ENCODE measurements at regions not wholly inside any gene's neighbourhood (a gene's known extent, or its start where the extent isn't known, plus 50 kb on each side); places are given as distances from the start of the nearest gene placed in this dataset.

DNA sequence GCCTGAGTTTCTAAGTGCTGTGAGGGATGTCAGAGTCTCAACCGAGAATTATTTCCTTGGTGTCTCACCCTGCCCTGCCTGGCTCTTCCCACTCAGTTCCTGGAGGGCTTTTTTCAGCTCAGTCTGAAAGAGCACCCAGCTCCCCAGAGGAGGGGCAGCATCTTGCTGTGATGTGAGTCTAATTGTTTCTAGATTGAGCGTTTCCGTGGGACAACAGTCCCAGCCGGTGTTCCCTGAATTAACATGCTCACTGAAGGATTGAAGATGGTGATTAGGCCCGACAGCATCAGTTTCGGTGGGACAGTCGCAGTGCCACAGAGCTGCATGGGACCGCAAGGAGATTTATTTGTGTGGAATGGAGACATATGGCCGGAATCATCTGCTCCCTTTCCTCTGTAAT, 587.6 kb downstream of the DHX35 start:
- no peak for DNase-seq (ENCODE audit: low spot score)
- Histone ChIP-seq H3K27ac (no peak overlapping the region), H3K4me3 (no peak overlapping the region)
- TF ChIP-seq, protein P1, sequence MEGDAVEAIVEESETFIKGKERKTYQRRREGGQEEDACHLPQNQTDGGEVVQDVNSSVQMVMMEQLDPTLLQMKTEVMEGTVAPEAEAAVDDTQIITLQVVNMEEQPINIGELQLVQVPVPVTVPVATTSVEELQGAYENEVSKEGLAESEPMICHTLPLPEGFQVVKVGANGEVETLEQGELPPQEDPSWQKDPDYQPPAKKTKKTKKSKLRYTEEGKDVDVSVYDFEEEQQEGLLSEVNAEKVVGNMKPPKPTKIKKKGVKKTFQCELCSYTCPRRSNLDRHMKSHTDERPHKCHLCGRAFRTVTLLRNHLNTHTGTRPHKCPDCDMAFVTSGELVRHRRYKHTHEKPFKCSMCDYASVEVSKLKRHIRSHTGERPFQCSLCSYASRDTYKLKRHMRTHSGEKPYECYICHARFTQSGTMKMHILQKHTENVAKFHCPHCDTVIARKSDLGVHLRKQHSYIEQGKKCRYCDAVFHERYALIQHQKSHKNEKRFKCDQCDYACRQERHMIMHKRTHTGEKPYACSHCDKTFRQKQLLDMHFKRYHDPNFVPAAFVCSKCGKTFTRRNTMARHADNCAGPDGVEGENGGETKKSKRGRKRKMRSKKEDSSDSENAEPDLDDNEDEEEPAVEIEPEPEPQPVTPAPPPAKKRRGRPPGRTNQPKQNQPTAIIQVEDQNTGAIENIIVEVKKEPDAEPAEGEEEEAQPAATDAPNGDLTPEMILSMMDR (IDR thresholded peaks at IDR 0.05) = no peak

DNA sequence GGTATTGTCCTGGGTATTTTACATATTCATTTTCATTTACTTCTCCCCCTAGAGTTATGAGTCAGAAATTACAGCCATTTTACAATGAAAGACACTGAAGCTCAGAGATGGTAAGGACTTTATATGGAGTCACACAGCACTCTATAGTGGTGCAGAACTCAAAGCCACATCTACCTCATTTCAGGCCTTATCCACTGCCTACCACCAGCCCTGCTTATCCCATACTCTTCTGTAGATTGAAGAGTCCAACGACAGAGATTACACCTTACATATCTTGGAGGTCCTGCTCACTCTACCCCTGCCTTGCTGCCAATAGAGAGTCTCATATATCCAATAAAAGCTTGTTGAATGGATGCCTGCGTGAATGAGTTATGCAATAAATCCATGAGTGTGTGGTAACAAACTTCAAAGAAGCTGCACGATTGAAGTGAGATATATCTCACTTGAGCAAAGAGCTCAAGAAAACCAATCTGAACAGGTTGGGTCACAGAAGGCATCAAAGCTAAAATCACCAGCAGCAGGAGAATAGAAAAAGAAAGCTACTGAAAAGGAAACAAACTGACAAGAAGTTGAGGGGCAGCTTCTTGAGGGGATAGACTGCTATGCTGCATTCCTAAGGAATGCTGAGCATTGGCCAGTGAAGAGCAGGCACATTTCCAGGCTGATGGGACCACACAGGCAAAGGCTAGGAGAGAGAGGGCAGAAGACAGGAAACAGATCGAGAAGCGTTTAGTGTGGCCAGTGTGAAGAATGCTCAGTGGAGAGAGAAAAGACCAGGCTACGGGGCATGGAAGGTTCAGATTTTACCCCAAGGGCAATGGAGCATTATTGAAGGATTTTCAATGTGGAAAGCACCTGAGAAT, 585.6 kb downstream of the DHX35 start:
- TF ChIP-seq, protein P1 (IDR thresholded peaks at IDR 0.05) = no peak

DNA sequence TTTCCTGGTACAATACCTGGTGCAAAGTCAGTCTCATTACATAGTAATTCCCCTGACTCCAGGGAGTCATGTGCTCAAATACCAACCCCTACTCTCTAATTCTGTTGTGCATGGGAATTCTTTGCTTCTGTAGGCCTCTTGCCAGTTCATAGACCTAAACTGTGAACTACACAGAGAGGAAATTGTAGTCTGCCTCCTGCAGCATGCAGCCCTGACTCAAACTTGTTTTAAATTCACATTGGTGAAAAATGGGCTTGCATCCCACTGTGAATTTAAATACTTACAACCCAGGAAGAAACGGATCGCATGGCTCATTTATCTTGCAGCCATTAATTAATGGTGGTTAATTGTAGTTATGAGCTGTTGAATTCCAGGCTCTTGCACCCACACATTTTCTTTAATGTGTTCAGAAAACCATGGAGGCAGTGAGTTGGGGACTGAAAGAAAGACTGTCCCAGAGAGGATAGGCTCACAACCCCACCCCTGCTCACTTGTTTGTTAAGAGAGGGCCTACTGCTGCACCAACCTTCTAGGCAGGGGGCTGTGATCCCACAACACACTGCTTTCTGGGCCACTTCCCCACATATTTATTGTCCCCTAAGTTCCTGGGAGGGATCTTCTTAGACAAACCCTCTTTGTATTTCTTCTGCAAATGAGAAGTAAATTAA, 579.1 kb downstream of the DHX35 start:
- H3K4me3 ChIP-seq = no peak overlapping the region
- TF ChIP-seq, protein P1 (IDR thresholded peaks at IDR 0.05) = no peak
- DNase-seq (ENCODE audit: low spot score) = no peak

More for the DNA sequence above, 585.6 kb downstream of the DHX35 start:
- Histone ChIP-seq H3K4me3 (no peak overlapping the region), H3K27ac (no peak overlapping the region)
- no peak for DNase-seq (ENCODE audit: low spot score)

DNA sequence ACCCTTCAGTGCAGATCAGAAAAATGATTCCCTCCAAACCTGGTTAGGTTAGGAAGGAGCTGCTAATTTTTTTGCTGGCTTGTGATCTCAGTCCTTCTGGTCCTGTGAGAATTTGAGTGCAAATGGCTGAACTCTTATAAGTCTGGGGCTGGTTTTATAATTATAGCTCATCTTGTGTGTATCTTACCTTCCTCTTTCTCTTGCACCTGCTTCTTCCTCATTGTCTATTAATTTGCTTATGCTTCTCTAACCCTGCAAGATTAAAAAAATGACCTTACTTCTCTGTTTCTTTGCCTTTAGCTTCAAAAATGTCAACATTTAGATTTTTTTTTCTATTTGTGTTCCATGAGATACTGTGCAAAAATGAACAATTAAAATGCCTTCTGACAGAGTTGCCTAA, 576.2 kb downstream of the DHX35 start:
- no peak for DNase-seq (ENCODE audit: low spot score)
- no peak overlapping the region for H3K27ac ChIP-seq
- H3K4me3 ChIP-seq = no peak overlapping the region
- TF ChIP-seq, protein P1 (IDR thresholded peaks at IDR 0.05) = no peak

More for the DNA sequence above, 579.1 kb downstream of the DHX35 start:
- no peak overlapping the region for H3K27ac ChIP-seq

DNA sequence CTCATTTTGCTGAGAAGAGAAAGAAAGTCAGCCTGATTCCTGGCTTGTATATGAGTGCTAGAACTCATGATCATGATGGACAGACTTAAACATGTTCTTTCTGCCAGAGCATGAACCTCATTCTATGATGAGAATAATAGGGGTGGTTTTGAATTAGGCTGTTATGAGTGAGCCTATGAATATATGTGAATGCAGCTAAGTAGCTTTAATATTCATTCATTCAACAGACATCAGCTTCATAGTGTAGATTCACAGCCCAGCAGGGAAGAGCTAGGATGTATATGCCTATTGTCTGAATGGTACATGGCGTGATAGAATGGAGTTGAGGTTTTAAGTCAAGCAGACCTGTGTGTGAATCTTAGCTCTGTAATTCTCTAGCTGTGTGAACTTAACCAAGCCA, 573.2 kb downstream of the DHX35 start:
- TF ChIP-seq, protein P1 (IDR thresholded peaks at IDR 0.05) = no peak
- Histone ChIP-seq H3K27ac (no peak overlapping the region), H3K4me3 (no peak overlapping the region)
- DNase-seq (ENCODE audit: low spot score) = no peak

DNA sequence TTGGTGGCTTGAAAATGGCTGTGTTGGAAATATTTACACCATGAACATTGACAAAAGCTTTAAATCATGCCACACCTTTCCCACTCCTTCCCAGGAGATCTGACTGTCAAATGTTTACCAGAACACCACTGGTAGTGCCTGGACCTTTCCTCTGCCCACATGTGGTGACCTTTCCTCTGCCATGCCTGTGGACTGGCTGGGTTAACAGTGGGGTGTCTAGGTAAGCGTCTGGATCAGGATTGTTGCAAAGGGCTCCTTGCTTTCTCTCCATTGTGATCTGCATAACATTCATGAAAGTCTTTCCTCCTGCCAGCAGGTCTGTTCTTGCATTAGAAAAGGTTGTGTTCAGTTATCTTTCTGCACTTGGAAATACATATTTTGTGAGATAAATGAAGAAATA, 572.7 kb downstream of the DHX35 start:
- H3K27ac ChIP-seq = no peak overlapping the region
- H3K4me3 ChIP-seq = no peak overlapping the region
- TF ChIP-seq, protein P1 (IDR thresholded peaks at IDR 0.05) = no peak
- no peak for DNase-seq (ENCODE audit: low spot score)

Data from coronary artery (tissue), 2 donors.